ENCODE measurements at regions not wholly inside any gene's neighbourhood (a gene's known extent, or its start where the extent isn't known, plus 50 kb on each side); places are given as distances from the start of the nearest gene placed in this dataset.

DNA sequence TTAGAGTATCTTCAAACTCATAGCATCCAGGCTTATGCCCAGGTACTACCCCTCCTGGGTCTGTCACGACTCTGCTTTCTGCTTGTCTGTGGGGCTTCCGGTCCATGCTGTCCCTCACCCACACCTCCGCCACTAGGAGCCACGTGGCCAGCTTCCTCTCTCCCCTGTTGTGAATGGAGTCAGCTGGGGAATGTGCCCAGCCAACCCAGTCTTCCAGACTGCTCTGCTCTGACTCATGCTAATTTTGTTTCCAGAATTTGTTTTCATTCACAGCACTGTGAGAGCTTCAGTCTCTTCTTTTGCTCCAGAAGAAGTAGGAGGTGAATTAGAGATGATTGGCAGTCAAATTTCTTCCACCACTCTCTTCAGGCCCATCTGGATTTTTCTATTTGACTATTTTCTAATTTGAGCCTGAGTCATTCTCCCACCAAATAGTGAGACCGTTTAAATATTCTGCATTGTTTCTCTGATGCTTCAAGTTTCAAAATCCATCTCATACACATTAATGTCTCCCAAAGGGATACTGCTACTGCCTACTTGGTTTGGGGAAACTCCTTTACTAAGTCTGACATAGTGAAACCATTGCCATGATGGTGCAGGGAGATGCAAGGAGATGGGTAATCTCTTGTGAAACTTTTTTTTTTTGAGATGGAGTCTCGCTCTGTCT, 424.1 kb upstream of the KIF2A start:
- TF ChIP-seq, protein P1, sequence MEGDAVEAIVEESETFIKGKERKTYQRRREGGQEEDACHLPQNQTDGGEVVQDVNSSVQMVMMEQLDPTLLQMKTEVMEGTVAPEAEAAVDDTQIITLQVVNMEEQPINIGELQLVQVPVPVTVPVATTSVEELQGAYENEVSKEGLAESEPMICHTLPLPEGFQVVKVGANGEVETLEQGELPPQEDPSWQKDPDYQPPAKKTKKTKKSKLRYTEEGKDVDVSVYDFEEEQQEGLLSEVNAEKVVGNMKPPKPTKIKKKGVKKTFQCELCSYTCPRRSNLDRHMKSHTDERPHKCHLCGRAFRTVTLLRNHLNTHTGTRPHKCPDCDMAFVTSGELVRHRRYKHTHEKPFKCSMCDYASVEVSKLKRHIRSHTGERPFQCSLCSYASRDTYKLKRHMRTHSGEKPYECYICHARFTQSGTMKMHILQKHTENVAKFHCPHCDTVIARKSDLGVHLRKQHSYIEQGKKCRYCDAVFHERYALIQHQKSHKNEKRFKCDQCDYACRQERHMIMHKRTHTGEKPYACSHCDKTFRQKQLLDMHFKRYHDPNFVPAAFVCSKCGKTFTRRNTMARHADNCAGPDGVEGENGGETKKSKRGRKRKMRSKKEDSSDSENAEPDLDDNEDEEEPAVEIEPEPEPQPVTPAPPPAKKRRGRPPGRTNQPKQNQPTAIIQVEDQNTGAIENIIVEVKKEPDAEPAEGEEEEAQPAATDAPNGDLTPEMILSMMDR (IDR thresholded peaks at IDR 0.05; ENCODE audit: extremely low read depth in 1 of 2, insufficient read depth in 1 of 2, low read depth in 1 of 2, low read length in 2 of 2): no peak
- TF ChIP-seq FOS (IDR thresholded peaks at IDR 0.05; ENCODE audit: borderline replicate concordance, insufficient read depth, low read length): no peak
